DMS79 (cell line): ENCODE measurements at regions not wholly inside any gene's neighbourhood (a gene's known extent, or its start where the extent isn't known, plus 50 kb on each side); places are given as distances from the start of the nearest gene placed in this dataset.

Source experiments
- DNase-seq: peaks from one replicate; lab custom pipeline; 2025; lab: John Stamatoyannopoulos, UW

- DNase-seq = peak; percentile 37
Measured at GRCh38 chr12:66066137-66066928, 64.2 kb downstream of the LLPH start.

- no peak for DNase-seq
Measured at GRCh38 chr12:66065641-66066136, 64.9 kb downstream of the LLPH start.

- no peak for DNase-seq
Measured at GRCh38 chr12:66065150-66065549, 65.4 kb downstream of the LLPH start.

- no peak for DNase-seq
Measured at GRCh38 chr12:66063916-66064315, 66.6 kb downstream of the LLPH start.

GRCh38 chr12:66062290-66062625, 68.3 kb downstream of the LLPH start:
- DNase-seq = no peak

- DNase-seq = no peak
Measured at GRCh38 chr12:66061557-66062289, 68.8 kb downstream of the LLPH start.

- DNase-seq = no peak
Measured at GRCh38 chr12:66061076-66061475, 69.5 kb downstream of the LLPH start.

GRCh38 chr12:66060163-66060907, 70.2 kb downstream of the LLPH start:
- no peak for DNase-seq

GRCh38 chr12:66059666-66060065, 70.9 kb downstream of the LLPH start:
- DNase-seq = no peak

- DNase-seq = no peak
Measured at GRCh38 chr12:66058554-66058953, 72.0 kb downstream of the LLPH start.

GRCh38 chr12:66055837-66056319, 74.7 kb downstream of the LLPH start:
- no peak for DNase-seq

GRCh38 chr12:66052988-66053615, 77.4 kb downstream of the LLPH start:
- DNase-seq = no peak

GRCh38 chr12:66051361-66051760, 79.2 kb downstream of the LLPH start:
- no peak for DNase-seq

GRCh38 chr12:66050610-66051009, 79.9 kb downstream of the LLPH start:
- no peak for DNase-seq

- no peak for DNase-seq
Measured at GRCh38 chr12:66050283-66050576, 80.3 kb downstream of the LLPH start.

GRCh38 chr12:66049538-66050282, 80.8 kb downstream of the LLPH start:
- no peak for DNase-seq

- DNase-seq = no peak
Measured at GRCh38 chr12:66048835-66049537, 81.6 kb downstream of the LLPH start.

- DNase-seq = no peak
Measured at GRCh38 chr12:66048218-66048834, 82.2 kb downstream of the LLPH start.

- no peak for DNase-seq
Measured at GRCh38 chr12:66047411-66048021, 83.0 kb downstream of the LLPH start.

GRCh38 chr12:66045506-66045905, 85.0 kb downstream of the LLPH start:
- DNase-seq = no peak
